Right lobe of liver (tissue), 4 donors: ENCODE measurements at regions not wholly inside any gene's neighbourhood (a gene's known extent, or its start where the extent isn't known, plus 50 kb on each side); places are given as distances from the start of the nearest gene placed in this dataset.
"Not testable (repeated sequence)": the region's sequence is repeated elsewhere in the genome, so short reads cannot be mapped to it uniquely, and the experiment has no call there.

Source experiments
- CTCF ChIP-seq, 4 donors: fragments of 200-600 bp in 3 of 4; fragments of 450-650 bp in 1 of 4; IDR thresholded peaks; one replicate each; pipeline versions ENCODE4 v1.5.1 to v1.8.0; 2016 to 2022; ENCODE audit warnings: antibody characterized with exemption in 4 of 4, mild to moderate bottlenecking in 2 of 4
- POLR2A ChIP-seq: fragments of 450-650 bp; IDR thresholded peaks from one replicate; pipeline ENCODE4 v1.6.1; 2017; ENCODE audit warnings: antibody characterized with exemption, mild to moderate bottlenecking
- donor health status: DM: no; HTN: no; CAD: no.
- donor health status: DM: no; HTN: no; CAD: no.
- donor health status: DM: no; HTN: yes; CAD: no.

- not testable (repeated sequence) for TF ChIP-seq CTCF (IDR thresholded peaks at IDR 0.05); POLR2A
Observed at GRCh38 chr3:137198374-137198773, 240.6 kb downstream of the IL20RB start.
